Erythroblast (primary cell): ENCODE measurements at regions not wholly inside any gene's neighbourhood (a gene's known extent, or its start where the extent isn't known, plus 50 kb on each side); places are given as distances from the start of the nearest gene placed in this dataset.

ENCODE experiments used
- GATA1 ChIP-seq: IDR thresholded peaks from 2 replicates; pipeline ENCODE4 v1.6.1; 2011; ENCODE audit warnings: low read depth, mild to moderate bottlenecking, control low read depth, low read length, moderate library complexity
- POLR2A ChIP-seq: IDR thresholded peaks from 2 replicates; pipeline ENCODE4 v1.6.1; 2011; ENCODE audit warnings: mild to moderate bottlenecking, low read length

GRCh38 chr18:69217196-69218000 is 183.3 kb upstream of the DOK6 start:
- no peak for TF ChIP-seq POLR2A
- TF ChIP-seq GATA1, result no peak
